H1 (cell line): ENCODE measurements at regions not wholly inside any gene's neighbourhood (a gene's known extent, or its start where the extent isn't known, plus 50 kb on each side); places are given as distances from the start of the nearest gene placed in this dataset.

Experiments used
- CTCF ChIA-PET: fragments of 300-600 bp; sonication (Branson Sonifier 250); formaldehyde crosslinking; loops from one replicate; lab custom pipeline; 2021; ENCODE audit not compliant: partially characterized antibody; lab: Charles Lee
- POLR2A ChIA-PET: fragments of 300-600 bp; sonication (Branson Sonifier 250); formaldehyde crosslinking; loops from one replicate; lab custom pipeline; 2021; ENCODE audit warnings: inconsistent platforms; ENCODE audit not compliant: partially characterized antibody; lab: Charles Lee
- DNase-seq, 2 experiments: peaks; one replicate each; pipeline versions ENCODE4 v3.0.0 to v3.0.0-alpha.2; 2010 to 2022; ENCODE audit warnings: low spot score in 2 of 2, low read depth in 1 of 2, mixed read lengths in 1 of 2
- FAIRE-seq: peaks from 2 replicates; lab custom pipeline; 2011; peaks lifted over from hg19 to GRCh38; lab: Jason Lieb, UNC
- H2AFZ ChIP-seq: 2 replicates; pipeline ENCODE4 v1.8.1; 2012; ENCODE audit warnings: low read length, inconsistent platforms
- H2AK5ac ChIP-seq: 2 replicates; pipeline ENCODE4 v1.6.1; 2013; ENCODE audit warnings: low read depth, low read length
- H2BK120ac ChIP-seq: replicated peaks from 2 replicates; pipeline ENCODE3; 2013; ENCODE audit warnings: low read depth, low read length, inconsistent platforms
- H2BK12ac ChIP-seq: 2 replicates; pipeline ENCODE4 v1.6.1; 2013; ENCODE audit warnings: low read depth, low read length
- H2BK15ac ChIP-seq: 2 replicates; pipeline ENCODE4 v1.6.1; 2013; ENCODE audit warnings: low read length
- H2BK20ac ChIP-seq: 2 replicates; pipeline ENCODE4 v1.6.1; 2013; ENCODE audit warnings: low read length
- H2BK5ac ChIP-seq: 2 replicates; pipeline ENCODE4 v1.6.1; 2013; ENCODE audit warnings: low read depth, low read length
- H3K14ac ChIP-seq: 2 replicates; pipeline ENCODE4 v1.6.1; 2013; ENCODE audit warnings: inconsistent platforms; ENCODE audit not compliant: insufficient read length
- H3K18ac ChIP-seq: 2 replicates; pipeline ENCODE4 v1.6.1; 2013; ENCODE audit warnings: low read length; ENCODE audit errors: extremely low read depth
- H3K23ac ChIP-seq: 2 replicates; pipeline ENCODE4 v1.6.1; 2013; ENCODE audit warnings: inconsistent platforms; ENCODE audit not compliant: insufficient read length
- H3K23me2 ChIP-seq: 2 replicates; pipeline ENCODE4 v1.6.1; 2013; ENCODE audit warnings: low read depth, low read length
- H3K27ac ChIP-seq: 2 replicates; pipeline ENCODE4 v1.6.1; 2011; ENCODE audit warnings: low read depth, low read length, inconsistent platforms
- H3K27me3 ChIP-seq, 4 experiments: replicated peaks in 1 of 4; 1 replicate in 1 of 4; 2 replicates in 3 of 4; pipeline versions ENCODE4 v1.6.1 to v1.8.1; 2011 to 2013; ENCODE audit warnings: low read length in 3 of 4, mild to moderate bottlenecking in 3 of 4, inconsistent platforms in 2 of 4, mixed read lengths in 2 of 4, moderate library complexity in 1 of 4; ENCODE audit not compliant: control insufficient read depth in 3 of 4, insufficient read depth in 3 of 4; ENCODE audit errors: extremely low read depth in 1 of 4
- H3K36me3 ChIP-seq, 4 experiments: 2 replicates each; pipeline versions ENCODE4 v1.6.1 to v1.8.1; 2011 to 2013; ENCODE audit warnings: mild to moderate bottlenecking in 4 of 4, low read length in 3 of 4, moderate library complexity in 2 of 4, control low read depth in 1 of 4, inconsistent platforms in 1 of 4; ENCODE audit not compliant: insufficient read depth in 4 of 4, control insufficient read depth in 2 of 4
- H3K4ac ChIP-seq: replicated peaks from 2 replicates; pipeline ENCODE3; 2013; ENCODE audit warnings: low read length, low read depth, mixed read lengths, inconsistent platforms; ENCODE audit not compliant: insufficient read length
- H3K4me1 ChIP-seq, 4 experiments: replicated peaks in 1 of 4; 1 replicate in 1 of 4; 2 replicates in 3 of 4; pipeline versions ENCODE4 v1.6.1 to v1.8.1; 2011 to 2013; ENCODE audit warnings: low read length in 3 of 4, inconsistent platforms in 2 of 4, mixed read lengths in 1 of 4; ENCODE audit not compliant: insufficient read depth in 4 of 4, control insufficient read depth in 3 of 4
- H3K4me2 ChIP-seq, 2 experiments: 2 replicates each; pipeline versions ENCODE4 v1.6.1 to v1.8.1; 2011 to 2013; ENCODE audit warnings: low read depth in 2 of 2, low read length in 2 of 2, control low read depth in 1 of 2, inconsistent platforms in 1 of 2, mild to moderate bottlenecking in 1 of 2; ENCODE audit not compliant: insufficient read depth in 1 of 2
- H3K4me3 ChIP-seq, 4 experiments: fragments of 200-600, 300-600 bp in 1 of 4; sonication (generic), shearing (Covaris generic), sonication (Bioruptor Twin) in 1 of 4; 2 replicates each; pipeline versions ENCODE4 v1.5.1 to v1.8.1; 2011 to 2016; ENCODE audit warnings: low read length in 4 of 4, low read depth in 3 of 4, control low read depth in 2 of 4, inconsistent platforms in 2 of 4, mild to moderate bottlenecking in 2 of 4, mixed read lengths in 1 of 4, moderate library complexity in 1 of 4; ENCODE audit not compliant: insufficient read depth in 2 of 4; ENCODE audit errors: extremely low read depth in 1 of 4
- H3K56ac ChIP-seq: replicated peaks from 2 replicates; pipeline ENCODE3; 2013; ENCODE audit warnings: low read depth, mild to moderate bottlenecking, mixed read lengths, low read length, inconsistent platforms; ENCODE audit not compliant: insufficient read length
- H3K79me1 ChIP-seq: 2 replicates; pipeline ENCODE4 v1.6.1; 2013; ENCODE audit warnings: low read depth, low read length, control low read depth
- H3K79me2 ChIP-seq, 2 experiments: 2 replicates each; pipeline versions ENCODE4 v1.6.1 to v1.8.1; 2012 to 2013; ENCODE audit warnings: low read length in 2 of 2, mild to moderate bottlenecking in 2 of 2, inconsistent platforms in 1 of 2; ENCODE audit not compliant: insufficient read depth in 2 of 2, control insufficient read depth in 1 of 2
- H3K9ac ChIP-seq, 4 experiments: replicated peaks in 1 of 4; 1 replicate in 1 of 4; 2 replicates in 3 of 4; pipeline versions ENCODE4 v1.6.1 to v1.8.1; 2011 to 2013; ENCODE audit warnings: low read depth in 3 of 4, low read length in 3 of 4, control low read depth in 2 of 4, mild to moderate bottlenecking in 2 of 4, moderate library complexity in 2 of 4, inconsistent platforms in 1 of 4; ENCODE audit errors: extremely low read depth in 1 of 4
- H3K9me3 ChIP-seq, 2 experiments: 2 replicates each; pipeline versions ENCODE4 v1.6.1 to v1.8.1; 2012 to 2013; ENCODE audit warnings: mild to moderate bottlenecking in 2 of 2, moderate library complexity in 2 of 2, control low read depth in 1 of 2, inconsistent platforms in 1 of 2, low read depth in 1 of 2, low read length in 1 of 2, mixed read lengths in 1 of 2; ENCODE audit not compliant: insufficient read depth in 2 of 2
- H4K20me1 ChIP-seq, 2 experiments: replicated peaks in 1 of 2; 2 replicates each; pipeline versions ENCODE3 to v1.8.1; 2011 to 2013; ENCODE audit warnings: inconsistent platforms in 2 of 2, low read length in 2 of 2, mild to moderate bottlenecking in 1 of 2; ENCODE audit not compliant: insufficient read depth in 2 of 2, control insufficient read depth in 1 of 2
- H4K5ac ChIP-seq: 2 replicates; pipeline ENCODE4 v1.6.1; 2013; ENCODE audit warnings: low read length, low read depth, mixed read lengths, inconsistent platforms; ENCODE audit not compliant: insufficient read length
- H4K8ac ChIP-seq: 2 replicates; pipeline ENCODE4 v1.8.0; 2013; ENCODE audit warnings: mild to moderate bottlenecking, moderate library complexity, low read length, inconsistent platforms; ENCODE audit not compliant: insufficient read depth; ENCODE audit errors: extremely low read depth
- H4K91ac ChIP-seq: replicated peaks from 2 replicates; pipeline ENCODE3; 2013; ENCODE audit warnings: low read length, mixed read lengths, inconsistent platforms; ENCODE audit not compliant: insufficient read length
- CEBPB ChIP-seq: IDR thresholded peaks from 2 replicates; pipeline ENCODE4 v1.6.1; 2012; ENCODE audit warnings: low read depth, low read length
- GTF2F1 ChIP-seq: IDR thresholded peaks from 2 replicates; pipeline ENCODE4 v1.6.1; 2012; ENCODE audit warnings: low read depth, low read length, improper control_type of control experiment, borderline replicate concordance
- HDAC2 ChIP-seq, 2 experiments: fragments of 300-600 bp in 1 of 2; sonication (generic) in 1 of 2; IDR thresholded peaks; 2 replicates each; pipeline ENCODE4 v1.6.1; 2011 to 2012; ENCODE audit warnings: low read depth in 2 of 2, low read length in 2 of 2, mild to moderate bottlenecking in 2 of 2, moderate library complexity in 2 of 2, borderline replicate concordance in 1 of 2, inconsistent platforms in 1 of 2
- JUND ChIP-seq: IDR thresholded peaks from 2 replicates; pipeline ENCODE4 v1.6.1; 2011; ENCODE audit warnings: mild to moderate bottlenecking, improper control_type of control experiment, low read length
- NRF1 ChIP-seq: IDR thresholded peaks from 2 replicates; pipeline ENCODE4 v1.6.1; 2011; ENCODE audit warnings: mild to moderate bottlenecking, low read depth, low read length, improper control_type of control experiment
- POLR2A ChIP-seq, 2 experiments: IDR thresholded peaks; 1 replicate in 1 of 2; 2 replicates in 1 of 2; pipeline ENCODE4 v1.6.1; 2011; ENCODE audit warnings: low read depth in 2 of 2, low read length in 2 of 2, mild to moderate bottlenecking in 2 of 2; ENCODE audit errors: control extremely low read depth in 1 of 2
- POLR2AphosphoS5 ChIP-seq: IDR thresholded peaks from 2 replicates; pipeline ENCODE4 v1.6.1; 2011; ENCODE audit warnings: low read depth, low read length
- POU5F1 ChIP-seq: IDR thresholded peaks from 2 replicates; pipeline ENCODE4 v1.6.1; 2011; ENCODE audit warnings: low read depth, mild to moderate bottlenecking, low read length, moderate library complexity
- SIN3A ChIP-seq, 2 experiments: IDR thresholded peaks in 1 of 2; conservative IDR thresholded peaks in 1 of 2; 2 replicates each; pipeline ENCODE4 v1.6.1; 2011 to 2012; ENCODE audit warnings: low read length in 2 of 2, improper control_type of control experiment in 1 of 2, low read depth in 1 of 2, mild to moderate bottlenecking in 1 of 2
- SP4 ChIP-seq: IDR thresholded peaks from 2 replicates; pipeline ENCODE4 v1.6.1; 2012; ENCODE audit warnings: low read length, inconsistent platforms
- TAF7 ChIP-seq: optimal IDR thresholded peaks from 2 replicates; pipeline ENCODE3; 2011; ENCODE audit warnings: low read depth, mild to moderate bottlenecking, inconsistent platforms, low read length, moderate library complexity, borderline replicate concordance
- WGBS, 2 experiments: shearing (Covaris generic) in 1 of 2; methylation state at CpG; one replicate each; pipeline versions ENCODE4 v1.1.6 to v1.1.7; 2013 to 2015; ENCODE audit warnings: low lambda C conversion rate in 2 of 2, mixed read lengths in 2 of 2, inconsistent platforms in 1 of 2, low coverage in 1 of 2, missing lambda C conversion rate in 1 of 2; ENCODE audit not compliant: insufficient replicate concordance in 2 of 2, insufficient coverage in 1 of 2, insufficient read length in 1 of 2; ENCODE audit errors: extremely low coverage in 1 of 2, missing lambda C conversion rate in 1 of 2; 5-methylcytosine and 5-hydroxymethylcytosine counted together
- TF ChIP-seq, protein P1 (sequence below): IDR thresholded peaks from 2 replicates; pipeline ENCODE4 v1.6.1; 2012; ENCODE audit warnings: low read length, inconsistent platforms

DNA sequence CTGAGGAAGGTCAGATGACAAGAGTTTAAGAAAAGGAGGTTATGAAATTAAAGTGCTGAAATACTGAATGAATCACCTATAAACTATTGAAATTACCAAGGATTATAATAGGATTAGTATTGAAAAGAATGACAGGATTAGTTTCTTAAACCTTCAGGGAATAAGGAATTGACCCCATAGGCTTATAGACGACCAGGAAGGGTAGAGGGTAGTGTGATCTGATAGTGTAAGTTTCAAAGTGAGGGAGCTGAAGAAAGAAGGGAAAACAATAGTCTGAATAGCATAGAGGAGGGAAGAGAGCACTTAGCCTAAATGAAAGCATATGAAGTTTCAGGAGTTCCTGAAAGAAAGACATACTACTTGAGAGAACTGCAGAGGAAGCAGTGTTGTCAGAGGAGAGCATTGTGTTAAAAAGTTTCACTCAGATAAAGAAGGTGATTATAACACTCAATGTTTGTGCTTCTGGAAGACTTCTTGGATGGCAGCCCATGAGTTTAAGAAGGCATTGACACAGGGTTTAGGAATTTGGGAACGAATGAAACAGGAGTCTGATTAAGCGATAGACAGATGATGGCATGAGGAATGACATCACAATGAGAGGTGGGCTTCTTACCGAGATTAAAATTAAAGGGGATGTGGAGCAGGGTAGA is 557.9 kb upstream of the GRAMD2B start:
- Histone ChIP-seq H3K23ac (no peak overlapping the region), H3K4me1 (peaks cover 0 to 3% (median 0%) of the 10 kb centered on the region in 4 experiments; a peak in 1 of 7 replicates), H3K4me2 (no peak overlapping the region), H3K23me2 (no peaks in the 10 kb centered on the region; the same call in 1 of the 2 replicates), H2AFZ (no peak overlapping the region), H4K20me1 (no peaks in the 10 kb centered on the region), H2AK5ac (no peak overlapping the region), H3K4me3 (no peak overlapping the region), H2BK5ac (no peak overlapping the region), H4K8ac (no peak overlapping the region), H4K5ac (no peak overlapping the region), H4K91ac (no peak overlapping the region), H2BK15ac (no peak overlapping the region), H3K56ac (no peak overlapping the region), H3K79me1 (no peaks in the 10 kb centered on the region), H3K9ac (no peak overlapping the region), H2BK12ac (no peak overlapping the region), H3K9me3 (no peaks in the 10 kb centered on the region), H3K79me2 (no peaks in the 10 kb centered on the region), H3K14ac (no peak overlapping the region), H3K27ac (no peak overlapping the region), H2BK120ac (no peak overlapping the region), H3K4ac (no peak overlapping the region), H2BK20ac (no peak overlapping the region), H3K36me3 (no peaks in the 10 kb centered on the region), H3K18ac (no peak overlapping the region), H3K27me3 (peaks cover 0 to 2% (median 0%) of the 10 kb centered on the region in 4 experiments; a peak in 1 of 7 replicates)
- FAIRE-seq (no peak), DNase-seq (no peak)
- WGBS, 2 experiments: 47% methylated on average over 4 of the region's 4 CpGs; no CpG with 5 or more reads in 1 of the 2 experiments
- ChIA-PET CTCF (no interaction called here), POLR2A (no interaction called here)
- TF ChIP-seq, protein P1, sequence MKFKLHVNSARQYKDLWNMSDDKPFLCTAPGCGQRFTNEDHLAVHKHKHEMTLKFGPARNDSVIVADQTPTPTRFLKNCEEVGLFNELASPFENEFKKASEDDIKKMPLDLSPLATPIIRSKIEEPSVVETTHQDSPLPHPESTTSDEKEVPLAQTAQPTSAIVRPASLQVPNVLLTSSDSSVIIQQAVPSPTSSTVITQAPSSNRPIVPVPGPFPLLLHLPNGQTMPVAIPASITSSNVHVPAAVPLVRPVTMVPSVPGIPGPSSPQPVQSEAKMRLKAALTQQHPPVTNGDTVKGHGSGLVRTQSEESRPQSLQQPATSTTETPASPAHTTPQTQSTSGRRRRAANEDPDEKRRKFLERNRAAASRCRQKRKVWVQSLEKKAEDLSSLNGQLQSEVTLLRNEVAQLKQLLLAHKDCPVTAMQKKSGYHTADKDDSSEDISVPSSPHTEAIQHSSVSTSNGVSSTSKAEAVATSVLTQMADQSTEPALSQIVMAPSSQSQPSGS: no peak
- no peak for TF ChIP-seq SIN3A (conservative IDR thresholded peaks at IDR 0.05 in 1 of 2, IDR thresholded peaks at IDR 0.05 in 1 of 2; ENCODE audit: low read depth in 1 of 2, low read length in 2 of 2)
- no peak for TF ChIP-seq POLR2A (IDR thresholded peaks at IDR 0.05; ENCODE audit: control extremely low read depth in 1 of 2, low read depth in 2 of 2, low read length in 2 of 2)
- TF ChIP-seq NRF1: no peak
- TF ChIP-seq TAF7: no peak
- TF ChIP-seq CEBPB: no peak
- no peak for TF ChIP-seq POLR2AphosphoS5
- TF ChIP-seq POU5F1: no peak
- TF ChIP-seq GTF2F1: no peak
- TF ChIP-seq SP4: no peak
- TF ChIP-seq HDAC2 (IDR thresholded peaks at IDR 0.05; ENCODE audit: borderline replicate concordance in 1 of 2, low read depth in 2 of 2, low read length in 2 of 2): no peak
- TF ChIP-seq JUND: no peak
